ENCODE measurements at regions not wholly inside any gene's neighbourhood (a gene's known extent, or its start where the extent isn't known, plus 50 kb on each side); places are given as distances from the start of the nearest gene placed in this dataset.
"Not testable (repeated sequence)": the region's sequence is repeated elsewhere in the genome, so short reads cannot be mapped to it uniquely, and the experiment has no call there.

DNA sequence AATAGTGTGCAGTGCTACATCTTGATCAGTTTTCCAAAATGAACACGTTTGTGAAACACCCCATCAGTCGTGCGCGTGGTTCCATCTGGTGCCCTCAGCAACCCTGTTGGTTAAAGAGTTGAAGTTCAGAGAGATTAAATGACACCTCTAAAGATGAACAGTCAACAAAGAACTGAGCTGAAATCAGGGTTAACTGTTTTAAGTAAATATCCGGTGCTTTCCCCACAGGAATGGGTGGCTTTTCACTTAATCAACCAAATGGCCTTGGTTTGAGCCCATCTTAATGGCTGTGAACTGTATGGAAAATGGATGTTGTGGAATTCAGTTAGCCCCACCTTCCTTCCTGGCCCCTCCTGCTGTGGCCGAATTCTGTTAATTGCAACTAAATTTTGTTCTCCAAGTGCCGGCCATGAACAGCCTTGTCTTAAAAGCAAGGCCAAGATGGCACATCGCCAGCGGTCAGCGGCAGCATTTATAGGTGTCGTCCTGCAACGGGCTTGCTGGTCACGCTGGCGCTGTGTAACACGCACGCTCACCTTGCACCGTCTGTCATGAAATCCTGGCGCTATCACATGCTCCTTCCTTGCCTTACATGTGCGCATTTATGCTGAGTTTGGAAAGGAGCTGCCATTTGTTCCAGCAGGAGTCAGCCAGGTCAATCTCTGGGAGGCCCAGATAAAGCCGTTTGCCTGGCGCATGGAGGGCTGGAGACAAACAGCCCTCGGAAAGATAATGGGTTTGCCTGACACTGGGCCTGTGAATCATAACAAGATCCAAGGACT, 164.5 kb downstream of the ERMARD start:
- DNase-seq, result no peak

DNA sequence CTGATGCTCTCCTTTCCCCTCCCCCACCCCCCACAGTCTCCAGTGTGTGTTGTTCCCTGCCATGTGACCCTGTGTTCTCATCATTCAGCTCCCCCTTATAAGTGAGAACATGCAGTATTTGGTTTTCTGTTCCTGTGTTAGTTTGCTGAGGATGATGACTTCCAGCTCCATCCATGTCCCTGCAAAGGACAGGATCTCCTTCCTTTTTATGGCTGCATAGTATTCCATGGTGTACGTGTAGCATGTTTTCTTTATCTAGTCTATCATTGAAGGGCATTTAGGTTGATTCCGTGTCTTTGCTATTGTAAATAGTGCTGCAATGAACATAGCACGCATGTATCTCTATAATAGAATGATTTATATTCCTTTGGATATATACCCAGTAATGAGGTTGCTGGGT, 162.3 kb downstream of the ERMARD start:
- not testable (repeated sequence) for DNase-seq

DNA sequence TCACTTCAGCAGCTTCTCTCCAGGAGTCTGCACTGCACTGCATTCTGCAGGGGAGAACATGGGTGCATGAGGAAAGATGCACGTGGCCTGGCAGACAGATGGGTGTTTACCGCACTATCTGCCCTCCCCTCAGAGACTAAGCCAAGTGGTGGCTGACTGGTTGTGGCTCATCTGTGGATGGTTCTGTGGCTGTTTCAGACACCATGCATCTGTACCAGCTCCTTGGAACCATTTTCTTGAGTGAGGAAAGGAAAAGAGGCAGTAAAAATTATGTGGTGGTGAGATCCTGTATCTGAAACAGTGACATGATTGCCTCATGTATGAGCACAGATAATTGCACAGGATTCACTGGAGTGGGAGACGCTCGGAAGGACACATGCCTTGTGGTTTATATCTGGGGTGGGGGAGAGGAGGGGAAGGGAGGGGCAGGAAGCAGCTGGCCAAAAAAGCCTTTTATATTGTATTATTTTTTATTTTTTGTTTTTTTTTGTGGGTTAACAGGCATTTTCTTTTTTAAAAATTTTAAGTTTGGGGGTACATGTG, 161.7 kb downstream of the ERMARD start:
- no peak for DNase-seq

DNA sequence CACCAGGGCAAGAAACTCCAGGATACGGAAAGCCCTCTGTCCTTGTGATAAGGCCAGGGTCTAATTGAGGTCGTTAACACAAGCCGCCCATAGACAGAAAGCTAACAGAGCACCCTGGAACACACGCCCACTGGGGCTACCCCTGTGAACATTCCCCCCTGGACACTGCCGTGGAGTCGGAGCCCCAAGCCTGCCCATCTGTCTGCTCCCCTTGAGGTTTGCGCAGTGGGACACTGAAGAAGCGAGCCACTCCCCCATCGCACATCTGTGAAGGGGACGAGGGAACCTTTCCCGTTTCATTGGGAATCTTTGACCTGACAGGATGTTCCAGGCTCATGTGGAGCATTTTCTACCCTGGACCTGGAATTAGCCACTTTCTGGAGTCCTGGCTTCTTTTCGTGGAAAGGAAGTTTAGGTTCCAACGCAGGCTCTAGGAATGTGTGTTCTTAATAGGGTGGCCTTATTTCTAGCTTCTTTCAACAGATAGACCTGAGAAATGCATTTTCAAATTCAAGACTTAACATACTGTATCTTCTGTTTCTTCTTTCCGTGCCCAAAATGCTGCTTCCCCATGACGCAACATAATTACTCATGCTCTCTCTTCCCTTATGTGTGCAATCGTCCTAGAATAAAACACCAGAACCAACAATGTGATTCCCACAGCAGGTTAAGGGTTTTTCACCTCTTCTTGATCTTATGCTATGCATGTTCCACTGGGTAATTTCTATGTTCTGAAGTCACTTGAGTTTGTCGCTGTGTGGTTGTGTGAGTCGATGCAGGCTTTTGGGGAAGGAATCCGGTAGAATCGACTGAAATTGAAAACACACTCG, 161.1 kb downstream of the ERMARD start:
- DNase-seq, result no peak

DNA sequence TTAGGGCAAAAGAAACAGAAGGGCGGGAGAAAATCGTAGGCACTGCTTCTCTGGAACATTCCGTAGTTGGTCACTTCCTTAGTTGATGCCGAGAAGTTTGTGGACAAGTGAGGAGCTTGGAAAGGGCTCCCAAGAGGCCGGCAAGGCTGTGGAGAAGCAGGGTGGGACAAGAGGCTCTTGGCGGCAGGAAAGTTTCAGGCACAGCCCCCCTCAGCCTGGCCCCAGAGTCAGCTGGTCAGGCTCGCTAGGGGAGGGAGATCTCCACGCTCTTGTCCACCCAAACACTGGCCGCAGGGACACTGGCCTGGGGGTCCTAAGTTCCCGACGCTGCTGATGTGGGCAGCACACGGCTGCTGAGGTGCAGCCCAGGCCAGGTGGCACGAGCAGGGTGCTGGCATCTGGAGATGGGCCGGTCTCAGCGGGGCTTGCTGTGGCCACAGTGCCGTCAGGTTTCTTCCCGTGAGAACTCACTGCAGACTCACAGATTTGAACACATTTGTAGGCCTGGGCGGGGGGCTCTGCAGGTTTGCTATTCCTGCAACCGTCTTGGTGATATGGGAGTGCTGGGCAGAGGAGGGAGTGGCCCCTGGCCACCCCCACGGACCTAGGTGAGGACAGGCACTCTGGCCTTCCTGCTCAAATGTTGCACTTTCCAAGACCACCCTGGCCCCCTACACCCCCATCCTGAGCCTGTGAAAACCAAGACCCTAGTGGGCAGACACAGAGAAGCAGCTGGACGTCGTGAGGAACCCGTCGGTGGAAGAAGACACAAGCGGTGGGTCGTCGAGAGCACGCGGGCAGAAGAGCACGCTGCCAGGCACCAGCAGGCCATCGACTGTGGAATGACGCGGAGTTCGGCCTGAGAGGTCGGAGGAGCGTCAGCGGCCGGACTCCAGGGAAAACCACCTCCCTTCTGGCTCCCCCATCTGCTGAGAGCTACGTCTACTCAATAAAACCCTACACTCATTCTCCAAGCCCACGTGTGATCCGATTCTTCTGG, 160.1 kb downstream of the ERMARD start:
- DNase-seq, result no peak

DNA sequence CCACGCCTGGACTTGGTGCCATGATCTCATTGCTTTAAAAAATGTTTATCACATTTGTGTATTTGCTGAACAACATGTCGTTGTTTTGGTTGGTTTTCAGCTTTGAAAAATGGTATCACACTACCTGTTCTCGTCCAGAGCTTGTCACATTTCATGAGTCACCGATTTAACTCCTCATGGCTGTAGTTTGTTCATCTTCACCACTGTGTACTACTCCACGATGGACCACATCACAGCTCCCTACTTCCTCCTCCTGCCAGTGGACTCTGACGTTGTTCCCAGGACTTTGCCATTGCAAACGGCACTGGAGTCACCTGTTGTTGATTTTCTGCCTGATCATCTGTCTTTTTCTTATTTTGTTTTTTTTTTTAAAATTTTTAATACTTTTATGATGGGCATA, 157.7 kb downstream of the ERMARD start:
- no peak for DNase-seq

DNA sequence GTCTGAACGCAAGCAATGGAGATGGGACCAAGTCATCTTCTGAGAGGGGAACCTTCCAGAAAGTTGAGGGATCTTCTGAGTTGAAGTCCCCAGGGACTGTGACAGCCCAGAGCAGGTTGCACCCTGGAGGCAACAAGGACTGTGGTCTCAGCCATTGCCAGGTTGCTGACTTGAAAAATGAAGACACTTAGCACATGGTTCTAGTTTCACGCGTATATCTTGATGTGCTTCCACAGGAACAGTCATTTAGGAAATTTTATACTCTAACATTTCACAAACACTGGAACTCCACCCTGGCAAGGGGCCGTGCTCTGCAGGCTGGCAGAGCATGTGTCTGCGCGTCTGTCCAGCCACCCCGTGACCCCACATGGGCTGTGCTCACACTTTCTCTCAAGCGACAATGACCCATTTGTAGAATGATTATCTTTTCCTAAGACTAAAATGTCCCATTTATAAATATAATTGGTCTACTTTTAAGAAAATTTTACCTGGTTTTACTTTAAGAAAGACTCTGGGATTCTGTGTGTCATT, 157.0 kb downstream of the ERMARD start:
- no peak for DNase-seq

DNA sequence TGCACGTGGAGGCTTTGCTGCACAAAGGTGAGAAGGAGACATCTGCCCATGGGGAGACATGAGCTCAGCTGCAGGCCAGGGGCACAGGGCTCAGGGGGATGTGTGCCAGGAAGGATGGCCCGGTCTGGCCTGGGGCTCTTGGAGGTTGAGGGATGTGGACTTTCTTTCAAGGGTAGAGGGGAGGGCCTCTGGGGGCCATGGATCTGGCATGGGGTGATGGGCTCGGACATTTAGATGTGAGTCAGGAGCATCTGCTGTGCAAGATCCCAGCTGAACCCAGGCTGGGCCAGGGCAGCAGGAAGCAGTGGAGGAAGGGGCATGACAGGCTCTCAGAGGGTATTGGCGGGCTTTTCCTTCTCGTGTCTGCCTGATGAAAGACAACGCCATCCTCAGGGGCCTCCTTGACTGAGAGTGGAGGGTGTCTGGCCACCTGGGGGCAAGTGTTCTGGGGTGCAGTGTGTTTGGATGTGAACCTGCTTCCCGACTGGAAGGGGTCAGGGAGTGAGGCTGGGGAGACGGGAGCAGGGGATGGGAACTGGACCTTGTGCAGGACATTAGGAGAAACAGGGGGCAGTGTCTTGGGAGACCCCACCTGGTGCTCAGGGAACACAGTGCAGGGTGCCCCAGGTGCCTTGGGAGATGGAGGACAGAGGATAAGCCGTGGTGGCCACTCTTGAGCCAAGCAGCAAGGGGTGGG, 156.1 kb downstream of the ERMARD start:
- no peak for DNase-seq

DNA sequence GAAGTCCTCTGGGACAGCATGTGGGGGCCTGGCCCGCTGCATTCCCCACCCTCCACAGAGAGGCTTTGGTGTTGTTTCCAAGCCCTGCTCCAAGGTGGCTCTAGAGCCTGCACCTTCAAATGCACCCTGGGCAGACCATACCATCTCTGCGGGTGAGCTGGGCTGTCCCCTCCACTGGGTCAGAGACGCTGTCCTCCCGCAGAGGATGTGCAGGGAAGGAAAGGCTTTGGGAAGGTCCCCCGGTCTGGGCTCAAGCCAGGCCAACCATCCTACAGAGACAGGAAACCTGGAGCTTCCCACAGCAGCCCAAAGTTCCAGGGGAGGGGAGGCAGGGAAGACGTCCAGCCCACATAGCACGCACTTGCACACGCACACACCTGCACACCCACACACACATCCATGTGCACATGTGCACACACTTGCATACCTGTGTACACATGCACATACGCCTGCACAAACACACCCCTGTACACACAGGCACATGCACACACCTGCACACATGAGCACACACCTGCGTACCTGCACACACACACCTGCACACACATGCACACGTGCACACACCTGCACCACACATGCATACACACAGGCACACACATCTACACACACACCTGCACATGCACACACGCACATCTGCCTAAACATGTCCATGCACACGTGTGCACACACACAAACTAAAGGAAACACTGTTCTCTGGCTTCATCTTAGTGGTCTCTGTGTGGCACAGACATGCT, 155.4 kb downstream of the ERMARD start:
- DNase-seq, result no peak

DNA sequence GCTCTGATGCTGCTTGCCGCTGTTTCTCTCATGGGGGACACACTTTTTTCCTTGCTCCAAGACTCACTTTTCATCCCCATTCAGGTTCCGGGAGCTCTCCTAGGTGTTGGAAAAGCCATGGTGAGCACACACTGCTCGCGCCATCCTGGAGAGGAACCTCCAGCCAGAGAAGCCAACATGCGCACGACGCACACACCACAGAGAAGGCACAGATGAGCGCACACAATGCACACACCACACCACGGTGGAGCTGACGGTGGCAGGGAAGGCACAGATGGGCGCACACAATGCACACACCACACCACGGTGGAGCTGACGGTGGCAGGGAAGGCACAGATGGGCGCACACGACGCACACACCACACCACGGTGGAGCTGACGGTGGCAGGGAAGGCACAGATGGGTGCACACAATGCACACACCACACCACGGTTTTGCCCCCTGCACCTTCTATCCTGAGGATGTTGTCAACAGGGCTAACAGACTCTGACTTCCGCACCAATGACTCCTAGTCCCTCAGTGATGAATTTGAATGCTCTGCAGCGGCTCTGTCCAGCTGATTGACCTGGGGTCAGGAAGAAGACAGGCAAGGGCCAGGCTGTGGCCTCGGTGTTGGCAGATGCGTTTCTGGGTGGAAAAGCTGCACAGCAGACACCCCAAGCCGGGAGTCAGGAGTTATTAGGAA, 154.7 kb downstream of the ERMARD start:
- no peak for DNase-seq

DNA sequence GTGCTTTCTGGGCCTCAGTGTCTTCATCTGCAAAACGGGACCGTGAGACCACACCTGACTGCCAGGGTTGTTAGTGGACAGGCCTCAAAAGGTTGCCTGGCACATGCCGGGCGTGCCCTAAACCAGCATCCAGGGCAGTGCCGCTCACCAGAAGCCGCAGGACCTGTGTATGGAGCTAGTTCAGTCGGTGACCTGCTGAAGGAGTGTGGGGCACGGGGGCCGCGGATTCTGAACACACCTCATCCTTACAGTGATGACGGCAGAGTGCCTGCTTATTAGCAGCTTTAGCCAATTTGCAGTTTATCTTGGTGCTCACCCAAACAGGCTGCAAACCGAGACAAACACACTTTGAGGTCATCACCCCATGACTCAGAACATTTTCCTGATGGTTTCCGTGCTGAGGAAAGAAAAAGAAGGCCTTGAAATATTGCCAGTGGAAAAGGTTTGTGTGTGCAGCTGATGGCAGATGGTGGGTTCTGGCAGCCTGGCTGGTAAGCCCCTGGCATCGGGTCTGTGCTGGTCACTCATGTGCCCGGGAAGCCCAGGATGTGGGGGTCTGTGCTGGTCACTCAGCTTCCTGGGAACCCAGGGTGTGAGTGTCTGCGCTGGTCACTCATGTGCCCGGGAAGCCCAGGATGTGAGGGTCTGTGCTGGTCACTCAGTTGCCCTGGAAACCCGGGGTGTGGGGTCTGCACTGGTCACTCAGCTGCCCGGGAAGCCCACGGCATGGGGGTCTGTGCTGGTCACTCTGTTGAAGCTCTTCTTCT, 153.8 kb downstream of the ERMARD start:
- DNase-seq, result peak; percentile 42

DNA sequence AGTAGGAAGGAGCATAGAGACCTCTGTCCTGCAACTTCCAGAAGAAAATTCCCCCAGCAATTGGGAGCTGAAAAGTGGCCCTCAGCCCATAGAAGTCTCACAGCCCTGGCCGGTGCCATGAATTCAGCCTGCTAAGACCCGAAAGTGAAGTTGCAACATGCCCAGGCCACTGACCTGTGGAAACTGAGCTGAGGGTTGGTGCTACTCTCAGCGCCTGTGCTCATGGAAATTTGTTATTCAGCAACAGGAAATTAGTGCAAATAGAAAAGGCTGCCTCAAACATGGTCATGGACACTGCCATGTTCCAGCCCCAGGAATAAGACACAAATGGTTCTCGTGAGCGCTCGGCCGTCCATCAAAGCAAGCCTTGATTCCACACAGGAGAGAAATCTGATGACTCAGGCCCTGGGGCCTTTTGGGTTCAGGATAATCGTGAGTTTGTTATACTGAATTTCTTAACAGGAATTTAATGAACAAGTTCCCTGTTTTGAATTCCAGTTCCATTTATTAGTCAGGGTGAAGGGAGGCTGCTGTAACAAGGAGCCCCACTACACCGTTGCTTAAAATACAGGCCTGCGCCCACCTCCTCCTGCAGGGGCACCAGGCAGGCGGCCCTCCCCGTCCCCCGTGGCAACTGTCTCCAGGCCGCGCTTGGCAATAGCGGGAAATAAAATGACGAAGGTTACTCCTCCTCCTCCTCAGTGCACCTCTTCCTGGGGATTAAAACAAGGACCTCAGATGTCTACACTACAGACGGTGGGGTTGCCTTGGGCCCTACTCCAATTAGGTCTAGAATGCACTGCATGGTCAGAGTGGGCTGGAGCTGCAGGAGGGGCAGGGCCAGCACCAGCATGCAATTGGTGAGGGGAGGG, 152.9 kb downstream of the ERMARD start:
- DNase-seq, result no peak

DNA sequence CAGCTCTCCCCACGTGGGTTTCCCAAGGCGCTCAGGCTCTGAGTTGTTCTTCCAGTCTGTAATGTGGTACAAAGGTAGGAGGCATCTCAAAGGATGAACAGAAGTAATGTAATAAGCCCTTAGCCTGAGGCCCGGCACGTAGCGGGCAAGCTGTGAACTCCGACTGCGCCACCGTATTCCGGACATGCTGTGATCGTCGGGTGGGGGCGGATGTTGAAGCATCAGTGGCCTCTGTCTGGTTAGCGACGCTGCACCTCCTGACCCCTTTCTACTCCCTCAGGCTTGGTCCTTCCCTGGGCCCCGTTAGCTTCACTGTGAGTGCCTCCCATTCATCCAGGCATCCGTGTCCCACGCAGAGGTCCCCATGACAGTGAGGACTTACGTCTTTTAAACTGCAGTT, 151.7 kb downstream of the ERMARD start:
- no peak for DNase-seq

DNA sequence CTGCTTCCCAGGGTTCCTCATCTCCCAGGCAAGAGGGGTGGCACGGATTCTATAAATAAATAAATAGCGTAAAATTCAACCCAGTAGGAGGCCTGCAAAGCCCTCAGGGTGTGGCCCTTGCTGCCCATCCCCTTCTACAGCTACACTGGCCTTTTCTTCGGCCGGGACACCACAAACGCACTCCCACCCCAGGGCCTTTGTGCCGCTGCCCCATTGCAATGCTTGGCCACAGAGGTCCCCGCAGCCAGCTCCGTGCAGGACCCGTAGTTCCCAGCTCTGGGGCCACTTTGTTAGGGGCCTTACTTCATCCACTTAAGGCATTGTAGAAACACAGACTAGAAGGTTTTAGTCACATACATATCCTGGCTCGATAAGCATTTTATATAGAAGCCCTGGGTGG, 151.2 kb downstream of the ERMARD start:
- DNase-seq, result no peak

DNA sequence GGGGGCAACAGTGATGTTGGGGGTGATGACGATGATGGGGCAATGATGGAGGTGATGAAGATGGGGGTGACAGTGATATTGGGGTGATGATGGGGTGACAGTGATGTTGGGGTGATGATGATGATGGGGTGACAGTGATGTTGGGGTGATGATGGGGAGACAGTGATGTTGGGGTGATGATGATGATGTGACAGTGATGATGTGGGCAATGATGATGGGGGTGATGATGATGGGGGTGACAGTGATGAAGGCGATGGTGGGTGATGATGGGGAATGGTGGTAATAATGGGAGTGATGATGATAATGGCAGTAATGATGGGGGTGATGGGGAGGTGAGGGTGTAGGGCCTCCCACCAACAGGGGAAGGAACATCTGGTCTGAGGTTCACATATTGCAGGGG, 150.6 kb downstream of the ERMARD start:
- DNase-seq, result no peak

DNA sequence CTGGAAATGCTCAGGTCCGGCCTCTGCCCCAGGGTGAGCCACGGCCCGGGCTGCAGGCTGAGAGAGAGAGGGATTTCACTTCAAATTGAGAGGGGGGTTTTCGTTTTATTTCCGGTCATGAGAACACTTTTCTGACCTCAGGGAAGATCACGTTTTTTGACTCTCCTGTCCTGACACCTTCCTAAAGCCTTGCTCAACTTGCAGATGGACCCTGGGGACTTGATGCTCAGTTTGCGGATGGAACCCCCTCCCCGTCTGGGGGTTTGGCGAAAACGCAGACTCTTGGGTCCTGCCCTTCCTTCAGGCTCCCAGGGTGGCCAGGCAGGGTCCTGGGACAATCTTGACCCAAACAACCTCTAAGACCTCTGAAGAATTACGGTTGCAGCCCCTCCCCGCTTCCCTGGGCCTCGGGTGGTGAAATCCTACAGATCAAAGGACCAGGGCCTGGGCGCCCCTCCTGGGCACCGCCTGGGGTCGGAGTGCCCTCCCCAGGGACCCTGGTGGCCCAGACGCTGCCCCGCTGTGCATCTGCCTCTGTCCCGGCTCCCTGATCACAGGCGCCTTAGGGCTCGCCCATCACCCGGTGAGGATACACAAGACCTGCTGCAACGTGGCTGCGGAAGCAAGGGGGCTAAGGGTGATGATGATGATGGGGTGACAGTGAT, 148.2 kb downstream of the ERMARD start:
- DNase-seq, result no peak

DNA sequence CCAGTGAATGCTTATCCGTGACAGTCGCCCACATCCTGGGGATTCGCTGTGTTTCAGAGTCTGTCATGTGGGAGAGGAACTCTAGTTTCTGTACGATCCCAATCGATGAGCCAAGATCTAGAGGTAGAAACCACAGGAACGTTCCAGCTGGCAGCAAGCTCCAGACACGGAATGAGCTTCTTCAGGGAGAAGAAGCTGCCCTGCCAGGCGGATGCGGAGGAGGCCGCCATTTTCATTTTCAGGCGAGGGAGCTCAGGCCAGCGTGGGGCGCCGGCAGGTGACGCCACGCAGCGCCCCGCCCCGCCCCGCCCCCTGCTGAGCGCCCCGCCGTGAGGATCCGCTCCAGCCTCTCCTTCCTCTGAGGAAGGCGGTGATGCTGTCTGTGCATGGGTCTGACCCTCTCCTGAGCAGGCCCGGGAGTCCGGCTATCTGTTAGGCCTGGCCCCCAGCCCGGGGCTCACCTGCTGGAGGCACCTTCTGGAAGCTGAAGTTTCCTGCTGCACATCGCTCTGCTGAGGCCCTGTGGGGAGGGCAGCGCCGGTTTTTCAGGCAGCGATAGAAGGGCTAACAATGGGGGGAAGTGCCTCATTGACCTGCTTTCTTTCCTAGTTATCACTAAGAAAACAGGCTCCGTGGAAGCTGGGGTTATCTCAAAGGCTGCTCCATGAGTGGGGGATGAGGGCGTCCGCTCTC, 147.5 kb downstream of the ERMARD start:
- no peak for DNase-seq

Data from SHP77 (cell line).